B cell (primary cell): ENCODE measurements at regions not wholly inside any gene's neighbourhood (a gene's known extent, or its start where the extent isn't known, plus 50 kb on each side); places are given as distances from the start of the nearest gene placed in this dataset.

Source experiments
- ATAC-seq: fragments of 200-7000 bp; cut with Tn5 transposase; one replicate; pipeline ENCODE4 v1.10.0; 2021; ENCODE audit warnings: low read depth, mild to moderate bottlenecking, moderate number of reproducible peaks, moderate library complexity
- CTCF ChIA-PET: fragments of 350-600 bp; sonication (Branson Sonifier 250); formaldehyde crosslinking; loops from one replicate; lab custom pipeline; 2021; ENCODE audit warnings: antibody characterized with exemption, inconsistent platforms; lab: Charles Lee
- POLR2A ChIA-PET: fragments of 350-600 bp; sonication (Branson Sonifier 250); formaldehyde crosslinking; loops from one replicate; lab custom pipeline; 2021; ENCODE audit warnings: antibody characterized with exemption; lab: Charles Lee
- DNase-seq: peaks from one replicate; pipeline ENCODE4 v3.0.0; 2013
- H2AFZ ChIP-seq: 2 replicates; pipeline ENCODE4 v1.6.1; 2012; ENCODE audit warnings: mild to moderate bottlenecking, low read depth, low read length; ENCODE audit not compliant: insufficient read depth, poor library complexity, severe bottlenecking
- H3K27ac ChIP-seq, 2 donors: 1 replicate in 1 of 2; 2 replicates in 1 of 2; pipeline ENCODE4 v1.5.1; 2012 to 2013; ENCODE audit warnings: low read length in 2 of 2, mild to moderate bottlenecking in 2 of 2, moderate library complexity in 1 of 2
- H3K27me3 ChIP-seq, 4 experiments: fragments of 200-600 bp in 1 of 4; sonication (generic) in 1 of 4; replicated peaks in 1 of 4; 1 replicate in 2 of 4; 2 replicates in 2 of 4; pipeline versions ENCODE4 v1.6.1 to v1.7.0; 2013 to 2016; ENCODE audit warnings: low read length in 3 of 4, mild to moderate bottlenecking in 2 of 4, mixed read lengths in 1 of 4, moderate library complexity in 1 of 4; ENCODE audit not compliant: insufficient read depth in 4 of 4, control insufficient read depth in 3 of 4; ENCODE audit errors: control extremely low read depth in 1 of 4
- H3K36me3 ChIP-seq, 2 experiments: replicated peaks in 1 of 2; 1 replicate in 1 of 2; 2 replicates in 1 of 2; pipeline versions ENCODE4 v1.6.1 to v1.7.1; 2013; ENCODE audit warnings: low read length in 1 of 2; ENCODE audit not compliant: insufficient read depth in 2 of 2, control insufficient read depth in 1 of 2; ENCODE audit errors: control extremely low read depth in 1 of 2, extremely low read depth in 1 of 2
- H3K4me1 ChIP-seq, 2 donors: fragments of 200-600 bp in 1 of 2; sonication (generic) in 1 of 2; 1 replicate in 1 of 2; 2 replicates in 1 of 2; pipeline versions ENCODE4 v1.5.1 to v1.6.1; 2013 to 2017; ENCODE audit warnings: low read length in 2 of 2; ENCODE audit not compliant: control insufficient read depth in 2 of 2, insufficient read depth in 2 of 2
- H3K4me2 ChIP-seq: replicated peaks from 2 replicates; pipeline ENCODE3; 2012; ENCODE audit warnings: mild to moderate bottlenecking, low read depth, low read length; ENCODE audit not compliant: poor library complexity, severe bottlenecking
- H3K4me3 ChIP-seq, 5 experiments: fragments of 200-600 bp in 1 of 5; sonication (generic) in 1 of 5; 1 replicate in 3 of 5; 2 replicates in 2 of 5; pipeline versions ENCODE4 v1.5.1 to v1.7.0; 2011 to 2016; ENCODE audit warnings: low read length in 4 of 5, mild to moderate bottlenecking in 4 of 5, low read depth in 2 of 5, control low read depth in 1 of 5, moderate library complexity in 1 of 5; ENCODE audit not compliant: insufficient read depth in 1 of 5; ENCODE audit errors: control extremely low read depth in 1 of 5, extremely low read depth in 1 of 5
- H3K79me2 ChIP-seq: fragments of 200-600 bp; sonication (generic); one replicate; pipeline ENCODE4 v1.6.0; 2016; ENCODE audit warnings: low read length; ENCODE audit not compliant: control insufficient read depth, insufficient read depth
- H3K9ac ChIP-seq: fragments of 200-600 bp; sonication (generic); 2 replicates; pipeline ENCODE4 v1.6.1; 2017; ENCODE audit warnings: mild to moderate bottlenecking, low read length, moderate library complexity
- H3K9me3 ChIP-seq, 3 donors: one replicate each; pipeline versions ENCODE4 v1.6.1 to v1.7.1; 2013; ENCODE audit warnings: low read length in 2 of 3; ENCODE audit not compliant: control insufficient read depth in 2 of 3, insufficient read depth in 1 of 3; ENCODE audit errors: control extremely low read depth in 1 of 3
- H4K20me1 ChIP-seq: 2 replicates; pipeline ENCODE4 v1.6.0; 2012; ENCODE audit warnings: mild to moderate bottlenecking, low read length; ENCODE audit not compliant: insufficient read depth, control insufficient read depth, poor library complexity, severe bottlenecking
- H3K27ac Mint-ChIP-seq: one replicate; pipeline ENCODE4 v1.8.0; 2021; ENCODE audit warnings: mixed read lengths
- H3K27me3 Mint-ChIP-seq: one replicate; pipeline ENCODE4 v1.8.0; 2021; ENCODE audit warnings: mixed read lengths
- H3K4me1 Mint-ChIP-seq: one replicate; pipeline ENCODE4 v1.8.0; 2021; ENCODE audit warnings: mixed read lengths
- H3K4me3 Mint-ChIP-seq: one replicate; pipeline ENCODE4 v1.8.0; 2021; ENCODE audit warnings: mixed read lengths
- H3K9me3 Mint-ChIP-seq: one replicate; pipeline ENCODE4 v1.8.0; 2022; ENCODE audit warnings: mixed read lengths; ENCODE audit not compliant: insufficient read depth
- EZH2 ChIP-seq: IDR thresholded peaks from 2 replicates; pipeline ENCODE4 v1.6.1; 2012; ENCODE audit warnings: borderline replicate concordance, low read depth, mild to moderate bottlenecking, moderate library complexity, low read length; ENCODE audit not compliant: insufficient read depth, poor library complexity, severe bottlenecking
- WGBS: methylation state at CpG from one replicate; pipeline ENCODE4 v1.1.5; 2013; ENCODE audit warnings: missing lambda C conversion rate; ENCODE audit not compliant: insufficient coverage; 5-methylcytosine and 5-hydroxymethylcytosine counted together
- intact Hi-C: fragments of 100-400 bp; cut with micrococcal nuclease; formaldehyde crosslinking; loops from one replicate; pipeline ENCODE4 v1.10.0; 2022
- TF ChIP-seq, protein P1 (sequence below): fragments of 200-600 bp; IDR thresholded peaks from one replicate; pipeline ENCODE4 v1.8.0; 2022; ENCODE audit warnings: antibody characterized with exemption, mild to moderate bottlenecking

DNA sequence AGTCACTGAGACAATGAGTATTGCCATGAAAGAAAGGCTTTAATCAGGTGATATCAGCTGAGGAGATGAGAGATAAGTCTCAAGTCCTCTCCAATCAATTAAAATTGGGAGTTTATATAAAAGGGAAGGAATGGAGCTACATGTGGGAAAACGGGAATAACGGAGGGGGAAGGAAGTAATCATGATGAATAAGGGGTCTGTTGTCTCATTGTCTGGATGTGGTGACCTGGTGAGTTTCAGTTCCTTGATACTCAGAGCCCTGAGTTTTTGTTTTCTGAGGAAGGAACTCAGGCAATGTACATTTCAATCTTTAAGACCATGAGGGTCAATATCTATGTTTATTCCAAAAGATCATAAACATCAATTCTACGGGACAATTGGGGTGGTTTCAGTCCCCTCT, 198.8 kb downstream of the KITLG start:
- H4K20me1 ChIP-seq: no peaks in the 10 kb centered on the region
- Mint-ChIP-seq H3K4me1 (no peaks in the 10 kb centered on the region), H3K27ac (no peak overlapping the region), H3K4me3 (no peak overlapping the region), H3K27me3 (no peaks in the 10 kb centered on the region), H3K9me3 (no peaks in the 10 kb centered on the region)
- DNase-seq: no peak
- no peak overlapping the region for H3K9ac ChIP-seq
- H3K27me3 ChIP-seq: no peaks in the 10 kb centered on the region
- H3K27ac ChIP-seq: no peak overlapping the region
- ChIA-PET POLR2A (no interaction called here), CTCF (no interaction called here)
- no peaks in the 10 kb centered on the region for H3K36me3 ChIP-seq
- H3K4me1 ChIP-seq: no peaks in the 10 kb centered on the region
- no peaks in the 10 kb centered on the region for H3K79me2 ChIP-seq
- H3K9me3 ChIP-seq: peaks cover 0 to 1% (median 0%) of the 10 kb centered on the region in 3 donors
- H3K4me3 ChIP-seq: no peak overlapping the region
- no peak overlapping the region for H3K4me2 ChIP-seq
- ATAC-seq: no peak
- WGBS: 90% methylated on average over 2 of the region's 3 CpGs
- intact Hi-C loops: no loop called here
- no peak for TF ChIP-seq EZH2
- TF ChIP-seq, protein P1, sequence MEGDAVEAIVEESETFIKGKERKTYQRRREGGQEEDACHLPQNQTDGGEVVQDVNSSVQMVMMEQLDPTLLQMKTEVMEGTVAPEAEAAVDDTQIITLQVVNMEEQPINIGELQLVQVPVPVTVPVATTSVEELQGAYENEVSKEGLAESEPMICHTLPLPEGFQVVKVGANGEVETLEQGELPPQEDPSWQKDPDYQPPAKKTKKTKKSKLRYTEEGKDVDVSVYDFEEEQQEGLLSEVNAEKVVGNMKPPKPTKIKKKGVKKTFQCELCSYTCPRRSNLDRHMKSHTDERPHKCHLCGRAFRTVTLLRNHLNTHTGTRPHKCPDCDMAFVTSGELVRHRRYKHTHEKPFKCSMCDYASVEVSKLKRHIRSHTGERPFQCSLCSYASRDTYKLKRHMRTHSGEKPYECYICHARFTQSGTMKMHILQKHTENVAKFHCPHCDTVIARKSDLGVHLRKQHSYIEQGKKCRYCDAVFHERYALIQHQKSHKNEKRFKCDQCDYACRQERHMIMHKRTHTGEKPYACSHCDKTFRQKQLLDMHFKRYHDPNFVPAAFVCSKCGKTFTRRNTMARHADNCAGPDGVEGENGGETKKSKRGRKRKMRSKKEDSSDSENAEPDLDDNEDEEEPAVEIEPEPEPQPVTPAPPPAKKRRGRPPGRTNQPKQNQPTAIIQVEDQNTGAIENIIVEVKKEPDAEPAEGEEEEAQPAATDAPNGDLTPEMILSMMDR: no peak
- H2AFZ ChIP-seq: no peak overlapping the region

GRCh38 chr12:88383405-88383804, 196.9 kb downstream of the KITLG start:
- H3K27me3 ChIP-seq: no peaks in the 10 kb centered on the region
- H4K20me1 ChIP-seq: no peaks in the 10 kb centered on the region
- H3K4me3 ChIP-seq: no peak overlapping the region
- ATAC-seq: no peak
- H3K4me1 ChIP-seq: no peaks in the 10 kb centered on the region
- no peak overlapping the region for H3K4me3 Mint-ChIP-seq
- intact Hi-C loops: no loop called here
- no peak for DNase-seq
- no peaks in the 10 kb centered on the region for H3K36me3 ChIP-seq
- ChIA-PET CTCF (no interaction called here), POLR2A (no interaction called here)
- TF ChIP-seq, protein P1: no peak
- no peak for TF ChIP-seq EZH2
- H3K9ac ChIP-seq: no peak overlapping the region
- peaks cover 0 to 1% (median 0%) of the 10 kb centered on the region in 3 donors for H3K9me3 ChIP-seq
- H3K27me3 Mint-ChIP-seq: no peaks in the 10 kb centered on the region
- H3K27ac Mint-ChIP-seq: no peak overlapping the region
- peaks cover 1% of the 10 kb centered on the region for H3K4me1 Mint-ChIP-seq
- no peaks in the 10 kb centered on the region for H3K79me2 ChIP-seq
- H3K27ac ChIP-seq: no peak overlapping the region
- no peak overlapping the region for H3K4me2 ChIP-seq
- no CpG with 5 or more reads among the region's 1 CpG for WGBS
- no peak overlapping the region for H2AFZ ChIP-seq
- peaks cover 2% of the 10 kb centered on the region for H3K9me3 Mint-ChIP-seq
